OCI-LY3 (cell line): ENCODE measurements at regions not wholly inside any gene's neighbourhood (a gene's known extent, or its start where the extent isn't known, plus 50 kb on each side); places are given as distances from the start of the nearest gene placed in this dataset.

Experiments
- H2AFZ ChIP-seq: fragments of 200-600, 300-600 bp; shearing (Covaris generic); 2 replicates; pipeline ENCODE4 v1.6.0; 2014; ENCODE audit warnings: antibody characterized with exemption, low read depth, low read length
- H3K27ac ChIP-seq: fragments of 200-600, 300-600 bp; sonication (generic); 2 replicates; pipeline ENCODE4 v1.5.1; 2014; ENCODE audit warnings: mild to moderate bottlenecking, low read length, moderate library complexity, mixed read lengths
- H3K27me3 ChIP-seq: fragments of 200-600, 300-600 bp; sonication (generic); 2 replicates; pipeline ENCODE4 v1.6.1; 2014; ENCODE audit warnings: low read depth, low read length, mixed read lengths
- H3K36me3 ChIP-seq: fragments of 200-600, 300-600 bp; sonication (generic); replicated peaks from 2 replicates; pipeline ENCODE3; 2014; ENCODE audit warnings: low read depth, low read length, mixed read lengths
- H3K4me1 ChIP-seq: fragments of 300-600, 200-600 bp; sonication (generic); 2 replicates; pipeline ENCODE4 v1.6.1; 2014; ENCODE audit warnings: low read length, mixed read lengths
- H3K4me2 ChIP-seq: fragments of 200-600, 300-600 bp; sonication (generic); 2 replicates; pipeline ENCODE4 v1.6.1; 2014; ENCODE audit warnings: low read length, mixed read lengths
- H3K4me3 ChIP-seq: fragments of 300-600, 200-600 bp; sonication (generic); 2 replicates; pipeline ENCODE4 v1.5.1; 2014; ENCODE audit warnings: antibody characterized with exemption, mild to moderate bottlenecking, low read length, moderate library complexity
- H3K79me2 ChIP-seq: fragments of 300-600, 200-600 bp; shearing (Covaris generic); 2 replicates; pipeline ENCODE4 v1.6.1; 2014; ENCODE audit warnings: mild to moderate bottlenecking, low read length, mixed read lengths
- H3K9ac ChIP-seq: fragments of 300-600, 200-600 bp; shearing (Covaris generic); 2 replicates; pipeline ENCODE4 v1.6.0; 2014; ENCODE audit warnings: mild to moderate bottlenecking, low read length, moderate library complexity
- H3K9me3 ChIP-seq: fragments of 200-600, 300-600 bp; shearing (Covaris generic); 2 replicates; pipeline ENCODE4 v1.6.1; 2014; ENCODE audit warnings: low read length, mixed read lengths; ENCODE audit not compliant: insufficient read depth
- H4K20me1 ChIP-seq: fragments of 200-600, 300-600 bp; sonication (generic); 2 replicates; pipeline ENCODE4 v1.6.1; 2016; ENCODE audit warnings: low read length, mixed read lengths; ENCODE audit not compliant: insufficient read depth
- CTCF ChIP-seq: fragments of 200-600, 300-600 bp; sonication (generic); IDR thresholded peaks from 2 replicates; pipeline ENCODE4 v1.5.1; 2014; ENCODE audit warnings: antibody characterized with exemption, low read length, low read depth
- EZH2phosphoT487 ChIP-seq: fragments of 200-600 bp; shearing (Covaris generic); IDR thresholded peaks from 2 replicates; pipeline ENCODE4 v1.6.1; 2018; ENCODE audit warnings: antibody characterized with exemption, mixed run types, low read depth

- no peaks in the 10 kb centered on the region for H3K9me3 ChIP-seq
- no peaks in the 10 kb centered on the region for H3K4me1 ChIP-seq
- no peak overlapping the region for H3K4me3 ChIP-seq
- no peak overlapping the region for H3K4me2 ChIP-seq
- no peaks in the 10 kb centered on the region for H3K36me3 ChIP-seq
- TF ChIP-seq EZH2phosphoT487 (no peak), CTCF (no peak)
- no peak overlapping the region for H3K27ac ChIP-seq
- no peak overlapping the region for H3K9ac ChIP-seq
- H3K27me3 ChIP-seq = no peaks in the 10 kb centered on the region
- H2AFZ ChIP-seq = no peak overlapping the region
- no peaks in the 10 kb centered on the region for H4K20me1 ChIP-seq
- no peaks in the 10 kb centered on the region for H3K79me2 ChIP-seq
Measured at GRCh38 chr4:97104006-97104405, 1039.3 kb downstream of the STPG2 start.

DNA sequence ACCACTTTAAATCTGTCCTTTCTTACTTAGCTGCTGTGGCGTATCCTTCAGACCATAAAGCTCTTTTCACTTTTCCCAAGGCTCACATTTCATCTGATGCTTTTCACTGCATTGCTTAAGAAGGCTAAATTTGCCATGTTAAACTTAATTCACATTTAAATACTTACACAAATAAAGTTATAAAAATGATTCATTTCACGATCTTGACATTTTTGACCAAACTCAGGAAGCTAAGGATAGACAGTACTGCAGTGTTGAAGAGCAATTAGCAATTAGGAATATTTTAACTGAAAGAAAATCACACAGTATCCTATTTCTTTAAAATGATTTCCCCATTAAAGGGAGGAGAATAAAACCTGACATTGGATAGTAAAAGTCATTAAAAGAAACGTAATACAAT is 1038.6 kb downstream of the STPG2 start:
- no peak for TF ChIP-seq EZH2phosphoT487
- TF ChIP-seq CTCF = no peak
- Histone ChIP-seq H3K36me3 (no peaks in the 10 kb centered on the region), H3K9ac (no peak overlapping the region), H3K27ac (no peak overlapping the region), H2AFZ (no peak overlapping the region), H3K9me3 (no peaks in the 10 kb centered on the region), H3K27me3 (no peaks in the 10 kb centered on the region), H4K20me1 (no peaks in the 10 kb centered on the region), H3K4me2 (no peak overlapping the region), H3K4me3 (no peak overlapping the region), H3K79me2 (no peaks in the 10 kb centered on the region), H3K4me1 (no peaks in the 10 kb centered on the region)

DNA sequence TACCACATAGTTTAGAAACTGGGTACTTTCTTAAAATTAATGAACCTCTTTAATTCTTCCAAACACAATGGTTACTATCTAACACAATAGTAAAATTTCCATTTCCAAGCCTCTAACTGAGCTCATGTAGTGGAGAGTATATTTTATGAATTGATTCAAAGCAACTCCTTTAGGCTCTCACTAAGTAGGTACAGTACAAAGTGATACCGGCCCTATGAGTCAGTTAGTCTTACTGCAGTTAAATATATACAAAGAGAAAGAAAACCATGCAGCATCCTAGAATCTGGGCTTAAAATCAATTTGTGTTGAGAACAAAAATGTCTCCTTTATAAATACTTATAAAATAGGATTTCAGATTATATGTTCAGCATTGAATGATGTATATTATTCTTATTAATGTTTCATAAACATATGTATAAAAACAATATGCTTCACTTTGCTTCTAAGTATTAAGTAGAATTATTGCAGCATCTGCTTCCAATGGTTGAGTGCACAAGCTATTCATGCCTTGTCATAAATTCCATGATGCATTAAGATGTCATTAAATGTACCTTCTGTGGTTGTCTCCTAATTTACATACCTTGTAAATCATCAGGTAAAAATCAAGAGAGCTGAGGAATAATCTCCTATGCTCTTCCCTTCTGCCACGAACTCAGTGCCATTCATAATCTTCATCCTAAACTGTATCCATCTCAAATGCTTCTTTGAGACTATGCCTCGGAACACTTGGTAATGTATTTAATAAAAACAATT is 1037.8 kb downstream of the STPG2 start:
- no peak overlapping the region for H3K4me2 ChIP-seq
- H3K4me3 ChIP-seq = no peak overlapping the region
- TF ChIP-seq EZH2phosphoT487 (no peak), CTCF (no peak)
- no peaks in the 10 kb centered on the region for H3K36me3 ChIP-seq
- no peaks in the 10 kb centered on the region for H3K4me1 ChIP-seq
- no peaks in the 10 kb centered on the region for H3K27me3 ChIP-seq
- no peak overlapping the region for H3K9ac ChIP-seq
- H3K27ac ChIP-seq = no peak overlapping the region
- H2AFZ ChIP-seq = no peak overlapping the region
- no peaks in the 10 kb centered on the region for H3K9me3 ChIP-seq
- no peaks in the 10 kb centered on the region for H3K79me2 ChIP-seq
- no peaks in the 10 kb centered on the region for H4K20me1 ChIP-seq

- H3K4me2 ChIP-seq = no peak overlapping the region
- H3K36me3 ChIP-seq = no peaks in the 10 kb centered on the region
- no peaks in the 10 kb centered on the region for H3K27me3 ChIP-seq
- H3K4me1 ChIP-seq = no peaks in the 10 kb centered on the region
- no peak overlapping the region for H3K9ac ChIP-seq
- H3K27ac ChIP-seq = no peak overlapping the region
- H3K79me2 ChIP-seq = no peaks in the 10 kb centered on the region
- no peak overlapping the region for H2AFZ ChIP-seq
- TF ChIP-seq CTCF = no peak
- TF ChIP-seq EZH2phosphoT487 = no peak
- H4K20me1 ChIP-seq = no peaks in the 10 kb centered on the region
- no peaks in the 10 kb centered on the region for H3K9me3 ChIP-seq
- H3K4me3 ChIP-seq = no peak overlapping the region
Measured at GRCh38 chr4:97106161-97106560, 1037.1 kb downstream of the STPG2 start.
